Head of caudate nucleus (tissue), 42 donors: ENCODE measurements at regions not wholly inside any gene's neighbourhood (a gene's known extent, or its start where the extent isn't known, plus 50 kb on each side); places are given as distances from the start of the nearest gene placed in this dataset.
"Not testable (repeated sequence)": the region's sequence is repeated elsewhere in the genome, so short reads cannot be mapped to it uniquely, and the experiment has no call there.

Source experiments
- DNase-seq, 42 donors: peaks; one replicate each; pipeline versions ENCODE4 v3.0.0 to v3.0.0-alpha.2; 2020 to 2021; ENCODE audit warnings: mixed read lengths in 7 of 42
- intact Hi-C: fragments of 100-400 bp; cut with DNase I; formaldehyde crosslinking; loops from one replicate; pipeline ENCODE4 v1.15.0; 2022

- intact Hi-C loops: no loop called here
- peak in 8 of 42 donors; percentile 10 to 49 (median 22) for DNase-seq
Observed at GRCh38 chr6:134398453-134398852, 80.5 kb upstream of the SGK1 start.

GRCh38 chr6:134397676-134398075 lies 79.8 kb upstream of the SGK1 start:
- intact Hi-C loops: no loop called here

GRCh38 chr6:134394905-134395304 lies 77.0 kb upstream of the SGK1 start:
- DNase-seq: no peak
- intact Hi-C loops: no loop called here

More at GRCh38 chr6:134397676-134398075, 79.8 kb upstream of the SGK1 start:
- no peak for DNase-seq

GRCh38 chr6:134394208-134394607 lies 76.3 kb upstream of the SGK1 start:
- intact Hi-C loops: no loop called here
- no peak for DNase-seq

GRCh38 chr6:134391205-134391604 lies 73.3 kb upstream of the SGK1 start:
- intact Hi-C loops: no loop called here
- peak in 2 of 42 donors; percentile 22 to 29 for DNase-seq

- intact Hi-C loops: no loop called here
- no peak for DNase-seq
Observed at GRCh38 chr6:134389658-134390057, 71.7 kb upstream of the SGK1 start.

GRCh38 chr6:134389129-134389528 lies 71.2 kb upstream of the SGK1 start:
- DNase-seq: peak in 1 of 42 donors; percentile 45
- intact Hi-C loops: no loop called here

GRCh38 chr6:134386482-134386881 lies 68.6 kb upstream of the SGK1 start:
- intact Hi-C loops, DNase-seq: not testable (repeated sequence)

GRCh38 chr6:134381959-134382358 lies 64.0 kb upstream of the SGK1 start:
- DNase-seq: no peak
- intact Hi-C loops: no loop called here

GRCh38 chr6:134379599-134379998 lies 61.7 kb upstream of the SGK1 start:
- DNase-seq: no peak
- intact Hi-C loops: no loop called here

- intact Hi-C loops: no loop called here
- no peak for DNase-seq
Observed at GRCh38 chr6:134379076-134379475, 61.2 kb upstream of the SGK1 start.

- intact Hi-C loops: no loop called here
Observed at GRCh38 chr6:134378426-134378825, 60.5 kb upstream of the SGK1 start.

GRCh38 chr6:134376785-134377184 lies 58.9 kb upstream of the SGK1 start:
- no peak for DNase-seq
- intact Hi-C loops: no loop called here

More at GRCh38 chr6:134378426-134378825, 60.5 kb upstream of the SGK1 start:
- no peak for DNase-seq

GRCh38 chr6:134375220-134375580 lies 57.3 kb upstream of the SGK1 start:
- intact Hi-C loops: no loop called here
- DNase-seq: no peak

GRCh38 chr6:134374491-134375219 lies 56.7 kb upstream of the SGK1 start:
- intact Hi-C loops: no loop called here
- no peak for DNase-seq

- no peak for DNase-seq
- intact Hi-C loops: no loop called here
Observed at GRCh38 chr6:134373993-134374392, 56.1 kb upstream of the SGK1 start.

GRCh38 chr6:134373282-134373922 lies 55.5 kb upstream of the SGK1 start:
- intact Hi-C loops: no loop called here
- DNase-seq: peak in 28 of 42 donors; percentile 15 to 73 (median 44)

- DNase-seq: peak in 3 of 42 donors; percentile 15 to 34 (median 22)
- intact Hi-C loops: no loop called here
Observed at GRCh38 chr6:134372603-134373281, 54.8 kb upstream of the SGK1 start.

GRCh38 chr6:134368670-134369069 lies 50.8 kb upstream of the SGK1 start:
- intact Hi-C loops: no loop called here
- DNase-seq: no peak
